HUES48 (cell line): ENCODE measurements at regions not wholly inside any gene's neighbourhood (a gene's known extent, or its start where the extent isn't known, plus 50 kb on each side); places are given as distances from the start of the nearest gene placed in this dataset.

Experiments
- H3K27ac ChIP-seq: one replicate; pipeline ENCODE4 v1.7.0; 2013; ENCODE audit warnings: low read depth, low read length, inconsistent platforms
- H3K27me3 ChIP-seq: 2 replicates; pipeline ENCODE4 v1.6.1; 2013; ENCODE audit warnings: mild to moderate bottlenecking, low read length; ENCODE audit not compliant: control insufficient read depth, insufficient read depth
- H3K36me3 ChIP-seq: 2 replicates; pipeline ENCODE4 v1.6.1; 2013; ENCODE audit warnings: low read length; ENCODE audit not compliant: control insufficient read depth, insufficient read depth
- H3K4me1 ChIP-seq: 2 replicates; pipeline ENCODE4 v1.6.1; 2013; ENCODE audit warnings: mild to moderate bottlenecking, low read length; ENCODE audit not compliant: control insufficient read depth, insufficient read depth
- H3K4me3 ChIP-seq: 2 replicates; pipeline ENCODE4 v1.5.1; 2013; ENCODE audit warnings: mild to moderate bottlenecking, low read depth, low read length
- H3K9ac ChIP-seq: 2 replicates; pipeline ENCODE4 v1.6.1; 2013; ENCODE audit warnings: mild to moderate bottlenecking, low read depth, low read length, moderate library complexity
- H3K9me3 ChIP-seq: 2 replicates; pipeline ENCODE4 v1.6.1; 2013; ENCODE audit warnings: low read length; ENCODE audit not compliant: control insufficient read depth, insufficient read depth

DNA sequence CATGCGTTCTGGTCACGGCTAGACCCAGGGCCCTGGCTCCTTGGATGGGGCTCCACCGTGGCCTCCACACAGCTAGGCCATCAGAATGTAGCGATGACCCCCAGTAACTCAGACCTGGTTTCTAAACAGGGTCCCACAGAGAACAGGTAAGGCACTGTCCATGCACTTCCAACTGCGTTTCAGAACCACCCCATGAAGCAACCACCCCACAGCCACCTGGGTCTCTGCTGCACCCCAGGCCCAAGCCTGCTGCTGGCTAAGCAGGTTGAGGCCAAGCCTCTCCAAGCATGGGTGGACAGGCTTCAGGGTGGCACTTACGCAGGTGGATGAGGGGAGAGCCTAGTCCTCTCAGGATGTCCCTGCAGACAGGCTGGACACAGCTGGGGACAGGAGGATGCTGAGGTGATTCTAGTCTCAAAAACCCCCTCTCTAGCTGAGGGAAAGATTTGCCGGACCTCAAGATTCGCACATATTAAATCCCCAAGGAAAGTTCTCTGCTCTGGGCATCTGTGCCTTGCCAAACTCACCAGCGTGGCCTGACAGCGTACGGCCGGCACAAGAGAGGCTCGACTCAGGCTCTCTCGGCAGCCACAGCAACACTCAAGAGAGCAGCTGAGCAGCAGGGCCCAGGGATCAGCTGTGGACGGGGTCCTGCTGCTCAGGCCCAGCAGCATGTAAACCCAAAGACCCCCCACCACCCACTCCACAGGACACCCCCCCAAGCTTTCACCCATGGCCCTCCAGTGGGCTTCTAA lies 141.6 kb downstream of the CRYBB2 start:
- Histone ChIP-seq H3K27me3 (no peaks in the 10 kb centered on the region), H3K4me1 (no peaks in the 10 kb centered on the region), H3K27ac (no peak overlapping the region), H3K9ac (no peak overlapping the region), H3K36me3 (peaks cover 32% of the 10 kb centered on the region), H3K4me3 (no peak overlapping the region), H3K9me3 (no peaks in the 10 kb centered on the region)

DNA sequence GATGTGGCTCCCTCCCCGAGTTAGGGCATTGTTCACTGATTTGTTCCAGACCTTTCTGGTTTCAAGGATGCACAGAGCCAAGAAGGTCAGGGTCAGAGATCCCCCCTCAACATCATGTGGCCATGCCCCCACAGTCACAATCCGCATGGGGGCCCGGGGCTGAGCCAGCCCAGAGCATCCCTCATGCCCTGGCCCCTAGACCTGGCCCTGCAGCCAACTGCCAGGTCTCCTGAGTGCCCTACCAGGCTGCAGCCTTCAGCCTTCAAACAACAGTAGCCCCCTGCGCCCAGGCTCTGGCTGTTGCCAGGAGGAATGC lies 142.4 kb downstream of the CRYBB2 start:
- Histone ChIP-seq H3K4me1 (no peaks in the 10 kb centered on the region), H3K36me3 (peaks cover 28% of the 10 kb centered on the region), H3K27me3 (no peaks in the 10 kb centered on the region), H3K9me3 (no peaks in the 10 kb centered on the region), H3K4me3 (no peak overlapping the region), H3K9ac (no peak overlapping the region), H3K27ac (no peak overlapping the region)

DNA sequence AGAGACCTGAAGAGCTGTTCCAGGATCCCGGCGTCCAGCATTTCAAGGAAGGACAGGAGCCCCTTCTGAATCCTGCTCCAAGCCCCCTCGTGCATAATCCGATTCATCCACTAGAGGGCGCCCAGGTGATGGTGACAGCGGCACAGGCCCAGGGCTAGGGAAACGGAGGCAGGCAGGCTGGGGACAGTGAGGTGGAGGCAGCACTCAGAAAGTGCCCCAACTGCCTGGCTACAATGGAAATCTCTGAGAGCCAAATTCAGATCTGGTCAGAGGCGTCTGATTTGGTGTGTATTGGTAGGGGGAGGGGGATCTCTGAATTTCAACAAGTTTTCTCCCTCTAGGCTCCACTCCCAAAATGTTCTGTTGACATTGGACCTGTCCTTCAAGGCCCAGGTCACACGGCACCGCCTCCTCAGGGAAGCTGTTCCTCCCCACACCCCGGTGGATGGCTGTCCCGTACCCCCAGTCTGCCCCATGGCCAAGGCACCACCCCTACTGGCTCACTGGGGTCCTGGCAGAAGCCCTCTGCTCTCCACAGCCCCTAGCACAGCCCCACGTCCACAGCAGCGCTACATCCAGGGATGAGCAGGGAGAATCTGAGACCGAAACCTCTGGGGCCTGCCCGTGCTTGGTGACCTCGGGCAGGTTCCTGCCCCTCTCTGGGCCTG lies 142.9 kb downstream of the CRYBB2 start:
- Histone ChIP-seq H3K27me3 (no peaks in the 10 kb centered on the region), H3K4me3 (no peak overlapping the region), H3K27ac (no peak overlapping the region), H3K4me1 (no peaks in the 10 kb centered on the region), H3K9ac (no peak overlapping the region), H3K36me3 (peaks cover 23% of the 10 kb centered on the region), H3K9me3 (no peaks in the 10 kb centered on the region)

GRCh38 chr22:25362883-25363240 lies 143.4 kb downstream of the CRYBB2 start:
- Histone ChIP-seq H3K9ac (no peak overlapping the region), H3K27ac (no peak overlapping the region), H3K4me1 (no peaks in the 10 kb centered on the region), H3K4me3 (no peak overlapping the region), H3K27me3 (no peaks in the 10 kb centered on the region), H3K36me3 (peaks cover 18% of the 10 kb centered on the region; the same call in 1 of the 2 replicates), H3K9me3 (no peaks in the 10 kb centered on the region)

- H3K4me3 ChIP-seq, result no peak overlapping the region
- H3K27me3 ChIP-seq, result no peaks in the 10 kb centered on the region
- no peaks in the 10 kb centered on the region for H3K9me3 ChIP-seq
- H3K4me1 ChIP-seq, result no peaks in the 10 kb centered on the region
- H3K36me3 ChIP-seq, result peaks cover 16% of the 10 kb centered on the region; the same call in 1 of the 2 replicates
- no peak overlapping the region for H3K27ac ChIP-seq
- no peak overlapping the region for H3K9ac ChIP-seq
These were observed 144.0 kb downstream of the CRYBB2 start for GRCh38 chr22:25363474-25363873.

- H3K27me3 ChIP-seq, result no peaks in the 10 kb centered on the region
- no peak overlapping the region for H3K4me3 ChIP-seq
- H3K36me3 ChIP-seq, result peaks cover 16% of the 10 kb centered on the region; the same call in 1 of the 2 replicates
- no peaks in the 10 kb centered on the region for H3K4me1 ChIP-seq
- no peak overlapping the region for H3K27ac ChIP-seq
- H3K9me3 ChIP-seq, result no peaks in the 10 kb centered on the region
- no peak overlapping the region for H3K9ac ChIP-seq
These were observed 144.8 kb downstream of the CRYBB2 start for GRCh38 chr22:25364281-25364680.

GRCh38 chr22:25364736-25365241 lies 145.3 kb downstream of the CRYBB2 start:
- Histone ChIP-seq H3K36me3 (peaks cover 11% of the 10 kb centered on the region; the same call in 1 of the 2 replicates), H3K4me1 (no peaks in the 10 kb centered on the region), H3K4me3 (no peak overlapping the region), H3K9ac (no peak overlapping the region), H3K27me3 (no peaks in the 10 kb centered on the region), H3K9me3 (no peaks in the 10 kb centered on the region), H3K27ac (no peak overlapping the region)

DNA sequence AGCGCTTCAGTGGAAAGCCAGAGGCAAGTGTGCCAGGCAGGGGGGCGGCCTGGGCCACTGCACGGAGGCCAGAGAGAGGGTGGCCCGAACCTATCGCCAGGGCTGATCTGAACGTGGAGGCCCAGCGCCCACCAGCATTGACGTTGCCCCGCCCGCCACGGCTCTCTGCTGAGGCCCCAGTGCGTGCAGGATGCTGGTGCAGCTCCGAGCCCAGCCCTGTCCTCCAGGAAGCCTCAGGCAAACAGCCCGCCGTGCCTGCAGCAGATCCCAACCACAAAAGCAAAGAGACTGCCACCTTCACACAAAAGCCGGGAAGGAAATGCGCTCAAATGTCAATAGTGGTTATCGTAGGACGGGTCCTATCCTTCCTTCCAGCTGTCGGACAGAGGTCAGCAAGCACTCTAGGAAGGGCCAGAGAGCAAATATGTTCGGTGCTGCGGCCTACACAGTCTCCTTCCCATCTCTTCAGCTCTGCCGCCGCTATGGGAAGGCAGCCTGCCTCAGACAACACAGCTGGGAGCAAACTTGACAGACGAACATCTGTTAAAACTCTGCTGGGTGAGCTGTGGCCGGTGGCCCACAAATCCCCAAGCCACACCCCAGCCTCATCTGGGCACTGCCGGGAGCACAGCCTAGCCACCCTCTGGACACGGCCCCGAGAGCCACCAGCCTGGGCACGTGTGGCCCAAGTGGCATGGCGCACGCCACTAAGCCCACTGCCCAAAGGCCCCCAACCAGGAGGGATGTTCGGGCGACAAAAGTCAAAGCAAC lies 146.2 kb downstream of the CRYBB2 start:
- no peaks in the 10 kb centered on the region for H3K4me1 ChIP-seq
- H3K9ac ChIP-seq, result no peak overlapping the region

GRCh38 chr22:25366408-25366807 lies 147.0 kb downstream of the CRYBB2 start:
- no peak overlapping the region for H3K4me3 ChIP-seq
- H3K36me3 ChIP-seq, result peaks cover 7% of the 10 kb centered on the region; the same call in 1 of the 2 replicates
- no peaks in the 10 kb centered on the region for H3K4me1 ChIP-seq
- no peaks in the 10 kb centered on the region for H3K9me3 ChIP-seq
- H3K27me3 ChIP-seq, result no peaks in the 10 kb centered on the region
- no peak overlapping the region for H3K27ac ChIP-seq
- no peak overlapping the region for H3K9ac ChIP-seq

More for the DNA sequence above, 146.2 kb downstream of the CRYBB2 start:
- Histone ChIP-seq H3K4me3 (no peak overlapping the region), H3K27ac (no peak overlapping the region), H3K36me3 (peaks cover 7% of the 10 kb centered on the region; the same call in 1 of the 2 replicates), H3K9me3 (no peaks in the 10 kb centered on the region), H3K27me3 (no peaks in the 10 kb centered on the region)

- Histone ChIP-seq H3K36me3 (peaks cover 7% of the 10 kb centered on the region; the same call in 1 of the 2 replicates), H3K4me3 (no peak overlapping the region), H3K27me3 (no peaks in the 10 kb centered on the region), H3K9ac (no peak overlapping the region), H3K4me1 (no peaks in the 10 kb centered on the region), H3K9me3 (no peaks in the 10 kb centered on the region), H3K27ac (no peak overlapping the region)
These were observed 147.5 kb downstream of the CRYBB2 start for GRCh38 chr22:25366876-25367466.
